ENCODE measurements at regions not wholly inside any gene's neighbourhood (a gene's known extent, or its start where the extent isn't known, plus 50 kb on each side); places are given as distances from the start of the nearest gene placed in this dataset.

DNA sequence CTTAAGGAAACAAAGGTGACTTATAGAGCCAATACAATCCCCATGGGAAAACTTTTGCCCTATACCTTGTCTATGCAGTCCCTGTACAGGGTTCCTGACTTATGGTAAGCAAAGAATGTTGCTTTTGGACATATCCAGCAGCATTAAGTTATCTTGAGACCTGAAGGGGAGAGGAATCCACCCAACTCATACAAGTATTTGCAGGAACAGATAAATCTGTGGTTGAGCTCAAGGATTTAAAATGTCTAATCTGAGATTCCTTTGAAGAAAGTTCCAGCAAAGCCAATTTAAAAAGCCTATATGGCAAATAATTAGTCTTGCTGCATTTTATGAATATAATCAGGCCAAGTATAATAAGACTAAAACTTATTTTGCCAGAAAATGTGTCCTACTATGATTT lies 739.5 kb upstream of the CDH2 start:
- TF ChIP-seq ZNF701 (tag by site-specific recombination; IDR thresholded peaks at IDR 0.05) = no peak
- TF ChIP-seq, protein P1, sequence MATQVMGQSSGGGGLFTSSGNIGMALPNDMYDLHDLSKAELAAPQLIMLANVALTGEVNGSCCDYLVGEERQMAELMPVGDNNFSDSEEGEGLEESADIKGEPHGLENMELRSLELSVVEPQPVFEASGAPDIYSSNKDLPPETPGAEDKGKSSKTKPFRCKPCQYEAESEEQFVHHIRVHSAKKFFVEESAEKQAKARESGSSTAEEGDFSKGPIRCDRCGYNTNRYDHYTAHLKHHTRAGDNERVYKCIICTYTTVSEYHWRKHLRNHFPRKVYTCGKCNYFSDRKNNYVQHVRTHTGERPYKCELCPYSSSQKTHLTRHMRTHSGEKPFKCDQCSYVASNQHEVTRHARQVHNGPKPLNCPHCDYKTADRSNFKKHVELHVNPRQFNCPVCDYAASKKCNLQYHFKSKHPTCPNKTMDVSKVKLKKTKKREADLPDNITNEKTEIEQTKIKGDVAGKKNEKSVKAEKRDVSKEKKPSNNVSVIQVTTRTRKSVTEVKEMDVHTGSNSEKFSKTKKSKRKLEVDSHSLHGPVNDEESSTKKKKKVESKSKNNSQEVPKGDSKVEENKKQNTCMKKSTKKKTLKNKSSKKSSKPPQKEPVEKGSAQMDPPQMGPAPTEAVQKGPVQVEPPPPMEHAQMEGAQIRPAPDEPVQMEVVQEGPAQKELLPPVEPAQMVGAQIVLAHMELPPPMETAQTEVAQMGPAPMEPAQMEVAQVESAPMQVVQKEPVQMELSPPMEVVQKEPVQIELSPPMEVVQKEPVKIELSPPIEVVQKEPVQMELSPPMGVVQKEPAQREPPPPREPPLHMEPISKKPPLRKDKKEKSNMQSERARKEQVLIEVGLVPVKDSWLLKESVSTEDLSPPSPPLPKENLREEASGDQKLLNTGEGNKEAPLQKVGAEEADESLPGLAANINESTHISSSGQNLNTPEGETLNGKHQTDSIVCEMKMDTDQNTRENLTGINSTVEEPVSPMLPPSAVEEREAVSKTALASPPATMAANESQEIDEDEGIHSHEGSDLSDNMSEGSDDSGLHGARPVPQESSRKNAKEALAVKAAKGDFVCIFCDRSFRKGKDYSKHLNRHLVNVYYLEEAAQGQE (tag by site-specific recombination; IDR thresholded peaks at IDR 0.05) = no peak
- TF ChIP-seq ZNF629 (tag by site-specific recombination; IDR thresholded peaks at IDR 0.05) = no peak
- TF ChIP-seq ZNF311 (tag by site-specific recombination; IDR thresholded peaks at IDR 0.05; ENCODE audit: borderline replicate concordance) = no peak
- TF ChIP-seq, protein P2, sequence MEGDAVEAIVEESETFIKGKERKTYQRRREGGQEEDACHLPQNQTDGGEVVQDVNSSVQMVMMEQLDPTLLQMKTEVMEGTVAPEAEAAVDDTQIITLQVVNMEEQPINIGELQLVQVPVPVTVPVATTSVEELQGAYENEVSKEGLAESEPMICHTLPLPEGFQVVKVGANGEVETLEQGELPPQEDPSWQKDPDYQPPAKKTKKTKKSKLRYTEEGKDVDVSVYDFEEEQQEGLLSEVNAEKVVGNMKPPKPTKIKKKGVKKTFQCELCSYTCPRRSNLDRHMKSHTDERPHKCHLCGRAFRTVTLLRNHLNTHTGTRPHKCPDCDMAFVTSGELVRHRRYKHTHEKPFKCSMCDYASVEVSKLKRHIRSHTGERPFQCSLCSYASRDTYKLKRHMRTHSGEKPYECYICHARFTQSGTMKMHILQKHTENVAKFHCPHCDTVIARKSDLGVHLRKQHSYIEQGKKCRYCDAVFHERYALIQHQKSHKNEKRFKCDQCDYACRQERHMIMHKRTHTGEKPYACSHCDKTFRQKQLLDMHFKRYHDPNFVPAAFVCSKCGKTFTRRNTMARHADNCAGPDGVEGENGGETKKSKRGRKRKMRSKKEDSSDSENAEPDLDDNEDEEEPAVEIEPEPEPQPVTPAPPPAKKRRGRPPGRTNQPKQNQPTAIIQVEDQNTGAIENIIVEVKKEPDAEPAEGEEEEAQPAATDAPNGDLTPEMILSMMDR (tag by site-specific recombination; IDR thresholded peaks at IDR 0.05) = no peak
- TF ChIP-seq ZNF670 (tag by site-specific recombination; IDR thresholded peaks at IDR 0.05; ENCODE audit: low read depth) = no peak
- no peak for TF ChIP-seq ZBTB7A (tag by site-specific recombination; IDR thresholded peaks at IDR 0.05; ENCODE audit: low read depth)
- no peak for TF ChIP-seq ZNF792 (tag by site-specific recombination; IDR thresholded peaks at IDR 0.05)
- no peak for TF ChIP-seq KLF9 (tag by site-specific recombination; IDR thresholded peaks at IDR 0.05; ENCODE audit: low read depth)
- TF ChIP-seq SP2 (tag by site-specific recombination; IDR thresholded peaks at IDR 0.05) = no peak
- no peak for TF ChIP-seq ZNF274 (IDR thresholded peaks at IDR 0.05; ENCODE audit: low read length)
- no peak for TF ChIP-seq ZNF274 (tag by site-specific recombination; IDR thresholded peaks at IDR 0.05; ENCODE audit: borderline replicate concordance)
- TF ChIP-seq ZNF114 (tag by site-specific recombination; IDR thresholded peaks at IDR 0.05) = no peak
